B cell (primary cell): ENCODE measurements at regions not wholly inside any gene's neighbourhood (a gene's known extent, or its start where the extent isn't known, plus 50 kb on each side); places are given as distances from the start of the nearest gene placed in this dataset.

ENCODE experiments used
- ATAC-seq: fragments of 200-7000 bp; cut with Tn5 transposase; one replicate; pipeline ENCODE4 v1.10.0; 2021; ENCODE audit warnings: low read depth, mild to moderate bottlenecking, moderate number of reproducible peaks, moderate library complexity
- CTCF ChIA-PET: fragments of 350-600 bp; sonication (Branson Sonifier 250); formaldehyde crosslinking; loops from one replicate; lab custom pipeline; 2021; ENCODE audit warnings: antibody characterized with exemption, inconsistent platforms; lab: Charles Lee
- POLR2A ChIA-PET: fragments of 350-600 bp; sonication (Branson Sonifier 250); formaldehyde crosslinking; loops from one replicate; lab custom pipeline; 2021; ENCODE audit warnings: antibody characterized with exemption; lab: Charles Lee
- DNase-seq: peaks from one replicate; pipeline ENCODE4 v3.0.0; 2013
- H2AFZ ChIP-seq: 2 replicates; pipeline ENCODE4 v1.6.1; 2012; ENCODE audit warnings: mild to moderate bottlenecking, low read depth, low read length; ENCODE audit not compliant: insufficient read depth, poor library complexity, severe bottlenecking
- H3K27ac ChIP-seq, 2 donors: 1 replicate in 1 of 2; 2 replicates in 1 of 2; pipeline ENCODE4 v1.5.1; 2012 to 2013; ENCODE audit warnings: low read length in 2 of 2, mild to moderate bottlenecking in 2 of 2, moderate library complexity in 1 of 2
- H3K27me3 ChIP-seq, 4 experiments: fragments of 200-600 bp in 1 of 4; sonication (generic) in 1 of 4; replicated peaks in 1 of 4; 1 replicate in 2 of 4; 2 replicates in 2 of 4; pipeline versions ENCODE4 v1.6.1 to v1.7.0; 2013 to 2016; ENCODE audit warnings: low read length in 3 of 4, mild to moderate bottlenecking in 2 of 4, mixed read lengths in 1 of 4, moderate library complexity in 1 of 4; ENCODE audit not compliant: insufficient read depth in 4 of 4, control insufficient read depth in 3 of 4; ENCODE audit errors: control extremely low read depth in 1 of 4
- H3K36me3 ChIP-seq, 2 experiments: replicated peaks in 1 of 2; 1 replicate in 1 of 2; 2 replicates in 1 of 2; pipeline versions ENCODE4 v1.6.1 to v1.7.1; 2013; ENCODE audit warnings: low read length in 1 of 2; ENCODE audit not compliant: insufficient read depth in 2 of 2, control insufficient read depth in 1 of 2; ENCODE audit errors: control extremely low read depth in 1 of 2, extremely low read depth in 1 of 2
- H3K4me1 ChIP-seq, 2 donors: fragments of 200-600 bp in 1 of 2; sonication (generic) in 1 of 2; 1 replicate in 1 of 2; 2 replicates in 1 of 2; pipeline versions ENCODE4 v1.5.1 to v1.6.1; 2013 to 2017; ENCODE audit warnings: low read length in 2 of 2; ENCODE audit not compliant: control insufficient read depth in 2 of 2, insufficient read depth in 2 of 2
- H3K4me2 ChIP-seq: replicated peaks from 2 replicates; pipeline ENCODE3; 2012; ENCODE audit warnings: mild to moderate bottlenecking, low read depth, low read length; ENCODE audit not compliant: poor library complexity, severe bottlenecking
- H3K4me3 ChIP-seq, 5 experiments: fragments of 200-600 bp in 1 of 5; sonication (generic) in 1 of 5; 1 replicate in 3 of 5; 2 replicates in 2 of 5; pipeline versions ENCODE4 v1.5.1 to v1.7.0; 2011 to 2016; ENCODE audit warnings: low read length in 4 of 5, mild to moderate bottlenecking in 4 of 5, low read depth in 2 of 5, control low read depth in 1 of 5, moderate library complexity in 1 of 5; ENCODE audit not compliant: insufficient read depth in 1 of 5; ENCODE audit errors: control extremely low read depth in 1 of 5, extremely low read depth in 1 of 5
- H3K79me2 ChIP-seq: fragments of 200-600 bp; sonication (generic); one replicate; pipeline ENCODE4 v1.6.0; 2016; ENCODE audit warnings: low read length; ENCODE audit not compliant: control insufficient read depth, insufficient read depth
- H3K9ac ChIP-seq: fragments of 200-600 bp; sonication (generic); 2 replicates; pipeline ENCODE4 v1.6.1; 2017; ENCODE audit warnings: mild to moderate bottlenecking, low read length, moderate library complexity
- H3K9me3 ChIP-seq, 3 donors: one replicate each; pipeline versions ENCODE4 v1.6.1 to v1.7.1; 2013; ENCODE audit warnings: low read length in 2 of 3; ENCODE audit not compliant: control insufficient read depth in 2 of 3, insufficient read depth in 1 of 3; ENCODE audit errors: control extremely low read depth in 1 of 3
- H4K20me1 ChIP-seq: 2 replicates; pipeline ENCODE4 v1.6.0; 2012; ENCODE audit warnings: mild to moderate bottlenecking, low read length; ENCODE audit not compliant: insufficient read depth, control insufficient read depth, poor library complexity, severe bottlenecking
- H3K27ac Mint-ChIP-seq: one replicate; pipeline ENCODE4 v1.8.0; 2021; ENCODE audit warnings: mixed read lengths
- H3K27me3 Mint-ChIP-seq: one replicate; pipeline ENCODE4 v1.8.0; 2021; ENCODE audit warnings: mixed read lengths
- H3K4me1 Mint-ChIP-seq: one replicate; pipeline ENCODE4 v1.8.0; 2021; ENCODE audit warnings: mixed read lengths
- H3K4me3 Mint-ChIP-seq: one replicate; pipeline ENCODE4 v1.8.0; 2021; ENCODE audit warnings: mixed read lengths
- H3K9me3 Mint-ChIP-seq: one replicate; pipeline ENCODE4 v1.8.0; 2022; ENCODE audit warnings: mixed read lengths; ENCODE audit not compliant: insufficient read depth
- EZH2 ChIP-seq: IDR thresholded peaks from 2 replicates; pipeline ENCODE4 v1.6.1; 2012; ENCODE audit warnings: borderline replicate concordance, low read depth, mild to moderate bottlenecking, moderate library complexity, low read length; ENCODE audit not compliant: insufficient read depth, poor library complexity, severe bottlenecking
- WGBS: methylation state at CpG from one replicate; pipeline ENCODE4 v1.1.5; 2013; ENCODE audit warnings: missing lambda C conversion rate; ENCODE audit not compliant: insufficient coverage; 5-methylcytosine and 5-hydroxymethylcytosine counted together
- intact Hi-C: fragments of 100-400 bp; cut with micrococcal nuclease; formaldehyde crosslinking; loops from one replicate; pipeline ENCODE4 v1.10.0; 2022
- TF ChIP-seq, protein P1 (sequence below): fragments of 200-600 bp; IDR thresholded peaks from one replicate; pipeline ENCODE4 v1.8.0; 2022; ENCODE audit warnings: antibody characterized with exemption, mild to moderate bottlenecking

GRCh38 chr1:56069824-56070223, 509.5 kb downstream of the PLPP3 start:
- Mint-ChIP-seq H3K27ac (no peak overlapping the region), H3K27me3 (peaks cover 8% of the 10 kb centered on the region), H3K4me3 (no peak overlapping the region), H3K4me1 (no peaks in the 10 kb centered on the region), H3K9me3 (no peaks in the 10 kb centered on the region)
- TF ChIP-seq EZH2, result no peak
- TF ChIP-seq, protein P1, sequence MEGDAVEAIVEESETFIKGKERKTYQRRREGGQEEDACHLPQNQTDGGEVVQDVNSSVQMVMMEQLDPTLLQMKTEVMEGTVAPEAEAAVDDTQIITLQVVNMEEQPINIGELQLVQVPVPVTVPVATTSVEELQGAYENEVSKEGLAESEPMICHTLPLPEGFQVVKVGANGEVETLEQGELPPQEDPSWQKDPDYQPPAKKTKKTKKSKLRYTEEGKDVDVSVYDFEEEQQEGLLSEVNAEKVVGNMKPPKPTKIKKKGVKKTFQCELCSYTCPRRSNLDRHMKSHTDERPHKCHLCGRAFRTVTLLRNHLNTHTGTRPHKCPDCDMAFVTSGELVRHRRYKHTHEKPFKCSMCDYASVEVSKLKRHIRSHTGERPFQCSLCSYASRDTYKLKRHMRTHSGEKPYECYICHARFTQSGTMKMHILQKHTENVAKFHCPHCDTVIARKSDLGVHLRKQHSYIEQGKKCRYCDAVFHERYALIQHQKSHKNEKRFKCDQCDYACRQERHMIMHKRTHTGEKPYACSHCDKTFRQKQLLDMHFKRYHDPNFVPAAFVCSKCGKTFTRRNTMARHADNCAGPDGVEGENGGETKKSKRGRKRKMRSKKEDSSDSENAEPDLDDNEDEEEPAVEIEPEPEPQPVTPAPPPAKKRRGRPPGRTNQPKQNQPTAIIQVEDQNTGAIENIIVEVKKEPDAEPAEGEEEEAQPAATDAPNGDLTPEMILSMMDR, result no peak
- Histone ChIP-seq H3K27ac (no peak overlapping the region), H3K36me3 (no peaks in the 10 kb centered on the region), H3K79me2 (no peaks in the 10 kb centered on the region), H4K20me1 (no peaks in the 10 kb centered on the region), H2AFZ (no peak overlapping the region), H3K27me3 (peaks cover 0 to 9% (median 0%) of the 10 kb centered on the region in 4 experiments), H3K4me3 (no peak overlapping the region), H3K4me1 (no peaks in the 10 kb centered on the region), H3K9me3 (no peaks in the 10 kb centered on the region), H3K4me2 (no peak overlapping the region), H3K9ac (no peak overlapping the region)
- WGBS, result 100% methylated on average over 1 of the region's 1 CpG
- CTCF ChIA-PET, result no interaction called here
- DNase-seq, result no peak
- intact Hi-C loops, result loop anchor here (10.0 kb wide), 1 partner anchor 505 kb away; the partner anchor contains the start of gene PLPP3
- POLR2A ChIA-PET, result no interaction called here
- no peak for ATAC-seq

GRCh38 chr1:56068908-56069307, 510.5 kb downstream of the PLPP3 start:
- intact Hi-C loops, result loop anchor here (10.0 kb wide), 1 partner anchor 506 kb away; the partner anchor contains the start of gene PLPP3
- ChIA-PET POLR2A (no interaction called here), CTCF (no interaction called here)
- Histone ChIP-seq H3K27ac (no peak overlapping the region), H3K27me3 (peaks cover 0 to 9% (median 0%) of the 10 kb centered on the region in 4 experiments), H3K4me2 (no peak overlapping the region), H3K9ac (no peak overlapping the region), H4K20me1 (no peaks in the 10 kb centered on the region), H3K36me3 (no peaks in the 10 kb centered on the region), H2AFZ (no peak overlapping the region), H3K79me2 (no peaks in the 10 kb centered on the region), H3K4me3 (no peak overlapping the region), H3K4me1 (no peaks in the 10 kb centered on the region), H3K9me3 (no peaks in the 10 kb centered on the region)
- Mint-ChIP-seq H3K27ac (no peak overlapping the region), H3K27me3 (peaks cover 15% of the 10 kb centered on the region), H3K4me1 (no peaks in the 10 kb centered on the region), H3K4me3 (no peak overlapping the region), H3K9me3 (no peaks in the 10 kb centered on the region)
- WGBS, result no CpG with 5 or more reads among the region's 1 CpG
- DNase-seq, result no peak
- TF ChIP-seq EZH2, result no peak
- TF ChIP-seq, protein P1, result no peak
- ATAC-seq, result no peak
